GM12864 (cell line): ENCODE measurements at regions not wholly inside any gene's neighbourhood (a gene's known extent, or its start where the extent isn't known, plus 50 kb on each side); places are given as distances from the start of the nearest gene placed in this dataset.

ENCODE experiments used
- DNase-seq: peaks from one replicate; pipeline ENCODE4 v3.0.0-alpha.2; 2011; ENCODE audit warnings: low read depth
- H3K4me3 ChIP-seq: 2 replicates; pipeline ENCODE4 v1.5.1; 2011; ENCODE audit warnings: mild to moderate bottlenecking, low read depth, low read length, control low read depth
- TF ChIP-seq, protein P1 (sequence below): IDR thresholded peaks from 2 replicates; pipeline ENCODE4 v1.5.1; 2011; ENCODE audit warnings: low read depth, mild to moderate bottlenecking, moderate library complexity, low read length, control low read depth, inconsistent platforms; ENCODE audit errors: missing control alignments

GRCh38 chr16:85460252-85461021 is 152.7 kb upstream of the GSE1 start:
- TF ChIP-seq, protein P1, sequence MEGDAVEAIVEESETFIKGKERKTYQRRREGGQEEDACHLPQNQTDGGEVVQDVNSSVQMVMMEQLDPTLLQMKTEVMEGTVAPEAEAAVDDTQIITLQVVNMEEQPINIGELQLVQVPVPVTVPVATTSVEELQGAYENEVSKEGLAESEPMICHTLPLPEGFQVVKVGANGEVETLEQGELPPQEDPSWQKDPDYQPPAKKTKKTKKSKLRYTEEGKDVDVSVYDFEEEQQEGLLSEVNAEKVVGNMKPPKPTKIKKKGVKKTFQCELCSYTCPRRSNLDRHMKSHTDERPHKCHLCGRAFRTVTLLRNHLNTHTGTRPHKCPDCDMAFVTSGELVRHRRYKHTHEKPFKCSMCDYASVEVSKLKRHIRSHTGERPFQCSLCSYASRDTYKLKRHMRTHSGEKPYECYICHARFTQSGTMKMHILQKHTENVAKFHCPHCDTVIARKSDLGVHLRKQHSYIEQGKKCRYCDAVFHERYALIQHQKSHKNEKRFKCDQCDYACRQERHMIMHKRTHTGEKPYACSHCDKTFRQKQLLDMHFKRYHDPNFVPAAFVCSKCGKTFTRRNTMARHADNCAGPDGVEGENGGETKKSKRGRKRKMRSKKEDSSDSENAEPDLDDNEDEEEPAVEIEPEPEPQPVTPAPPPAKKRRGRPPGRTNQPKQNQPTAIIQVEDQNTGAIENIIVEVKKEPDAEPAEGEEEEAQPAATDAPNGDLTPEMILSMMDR, result no peak
- H3K4me3 ChIP-seq, result no peak overlapping the region
- no peak for DNase-seq

GRCh38 chr16:85461022-85461813 is 151.9 kb upstream of the GSE1 start:
- no peak for DNase-seq
- H3K4me3 ChIP-seq, result no peak overlapping the region
- TF ChIP-seq, protein P1, result no peak

DNA sequence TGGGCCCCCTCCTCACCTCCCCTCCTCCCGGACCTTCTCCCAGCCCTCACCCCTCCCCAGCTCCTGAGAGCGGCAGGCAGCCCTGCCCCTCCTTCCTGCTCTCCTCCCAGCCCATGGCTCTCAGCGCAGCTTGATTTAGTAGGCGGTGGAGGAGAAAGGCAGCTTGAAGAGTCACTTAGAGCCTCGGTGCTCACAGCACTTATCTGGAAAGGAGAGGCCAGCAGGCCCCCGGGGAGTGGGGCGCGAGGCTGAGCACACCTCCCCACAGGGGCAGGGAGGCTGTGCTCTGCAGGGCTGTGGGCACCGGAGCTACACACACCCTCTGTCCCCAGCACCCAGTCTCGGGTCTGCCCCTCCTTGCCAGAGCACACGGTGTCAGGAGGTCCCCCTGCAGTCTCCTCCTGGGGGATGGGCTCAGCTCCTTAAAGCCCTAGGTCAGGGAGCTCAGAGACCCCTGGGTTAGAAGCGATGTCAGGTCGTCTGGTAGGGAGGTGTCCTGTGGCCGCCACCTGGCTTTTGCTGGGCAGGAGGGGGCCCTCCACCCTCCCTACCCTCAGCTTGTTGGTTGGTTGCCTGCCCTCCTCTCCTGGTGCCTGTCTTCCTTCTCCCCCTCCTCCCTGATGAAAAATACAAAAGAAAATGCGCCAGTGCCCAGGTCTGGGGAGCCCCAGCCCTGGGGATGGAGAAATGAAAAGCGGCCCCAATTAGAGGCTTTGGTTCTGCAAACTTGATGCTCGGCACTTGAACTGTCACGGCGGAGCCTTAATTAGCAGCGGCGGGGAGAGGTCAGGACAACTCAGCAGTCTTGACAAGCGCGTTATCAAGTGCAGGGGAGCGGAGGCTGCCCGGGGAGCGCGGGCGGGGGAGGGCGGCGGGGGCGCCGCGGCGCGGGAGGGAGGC is 151.1 kb upstream of the GSE1 start:
- TF ChIP-seq, protein P1, result no peak
- no peak overlapping the region for H3K4me3 ChIP-seq
- no peak for DNase-seq

DNA sequence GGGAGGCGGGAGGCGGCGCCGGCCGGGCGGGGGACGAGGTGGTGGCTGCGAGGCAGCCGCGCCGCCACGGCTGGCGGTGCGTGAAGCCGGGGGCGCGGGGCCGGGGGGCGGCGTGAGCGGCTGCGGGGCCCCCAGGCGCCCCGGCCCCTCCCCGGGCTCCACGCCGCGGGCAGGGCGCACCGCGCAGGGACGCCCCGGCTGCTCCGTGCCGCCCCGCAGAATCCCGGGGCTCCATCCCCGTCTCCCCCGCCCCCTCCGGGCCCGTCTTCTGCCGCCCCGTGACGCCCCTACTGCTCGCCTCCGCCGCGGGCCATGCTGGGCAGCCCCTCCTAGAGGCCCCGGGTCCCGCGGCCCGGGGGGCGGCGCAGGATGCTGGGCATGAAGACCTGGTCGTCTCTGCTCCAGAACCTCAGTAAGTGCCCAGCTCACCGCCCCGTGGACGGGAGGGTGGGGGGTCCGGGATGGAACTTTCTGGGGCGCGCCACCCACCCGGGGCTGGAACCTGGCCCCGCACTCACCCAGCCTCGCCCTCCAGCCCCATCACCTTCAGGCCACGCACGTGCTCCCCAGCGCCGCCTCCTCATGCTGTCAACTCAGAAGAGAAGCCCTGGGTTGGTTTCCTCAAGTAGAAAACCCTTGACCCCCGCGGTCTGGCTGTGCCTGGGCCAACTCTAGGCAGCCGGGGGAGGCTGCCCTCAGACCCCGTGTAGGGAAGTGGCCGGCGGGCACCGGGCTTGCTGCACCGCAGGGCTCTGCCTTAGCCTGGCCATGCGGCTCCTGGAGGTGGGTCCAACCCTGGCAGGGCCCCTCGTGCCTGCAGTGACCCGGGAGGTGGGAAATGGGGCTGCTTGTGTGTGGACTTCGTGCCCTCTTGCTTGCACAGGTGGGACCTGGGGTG is 150.2 kb upstream of the GSE1 start:
- TF ChIP-seq, protein P1, result no peak
- H3K4me3 ChIP-seq, result no peak overlapping the region
- DNase-seq, result no peak

GRCh38 chr16:85463672-85464382 is 149.3 kb upstream of the GSE1 start:
- TF ChIP-seq, protein P1, result no peak
- DNase-seq, result no peak
- no peak overlapping the region for H3K4me3 ChIP-seq
